ENCODE measurements at regions not wholly inside any gene's neighbourhood (a gene's known extent, or its start where the extent isn't known, plus 50 kb on each side); places are given as distances from the start of the nearest gene placed in this dataset.

- DNase-seq, result peak; percentile 67
Measured at GRCh38 chr20:11807054-11808048, 110.3 kb upstream of the BTBD3 start.

GRCh38 chr20:11808841-11809240 lies 108.9 kb upstream of the BTBD3 start:
- in situ Hi-C loops (cut with HindIII; ENCODE audit: low pct_ligation_motif_present, low pct_unique_long_range_greater_than_20kb, low sequenced_read_pairs), result no loop called here
- DNase-seq, result no peak

More at GRCh38 chr20:11807054-11808048, 110.3 kb upstream of the BTBD3 start:
- in situ Hi-C loops (cut with HindIII; ENCODE audit: low pct_ligation_motif_present, low pct_unique_long_range_greater_than_20kb, low sequenced_read_pairs), result no loop called here

- peak; percentile 66 for DNase-seq
- in situ Hi-C loops (cut with HindIII; ENCODE audit: low pct_ligation_motif_present, low pct_unique_long_range_greater_than_20kb, low sequenced_read_pairs), result no loop called here
Measured at GRCh38 chr20:11810311-11811083, 107.2 kb upstream of the BTBD3 start.

- DNase-seq, result no peak
- in situ Hi-C loops (cut with HindIII; ENCODE audit: low pct_ligation_motif_present, low pct_unique_long_range_greater_than_20kb, low sequenced_read_pairs), result no loop called here
Measured at GRCh38 chr20:11813106-11813890, 104.4 kb upstream of the BTBD3 start.

GRCh38 chr20:11814267-11814666 lies 103.4 kb upstream of the BTBD3 start:
- peak; percentile 76 for DNase-seq
- in situ Hi-C loops (cut with HindIII; ENCODE audit: low pct_ligation_motif_present, low pct_unique_long_range_greater_than_20kb, low sequenced_read_pairs), result no loop called here

- in situ Hi-C loops (cut with HindIII; ENCODE audit: low pct_ligation_motif_present, low pct_unique_long_range_greater_than_20kb, low sequenced_read_pairs), result no loop called here
- DNase-seq, result no peak
Measured at GRCh38 chr20:11820838-11821237, 96.9 kb upstream of the BTBD3 start.

GRCh38 chr20:11822540-11822794 lies 95.2 kb upstream of the BTBD3 start:
- in situ Hi-C loops (cut with HindIII; ENCODE audit: low pct_ligation_motif_present, low pct_unique_long_range_greater_than_20kb, low sequenced_read_pairs), result no loop called here
- DNase-seq, result no peak

- in situ Hi-C loops (cut with HindIII; ENCODE audit: low pct_ligation_motif_present, low pct_unique_long_range_greater_than_20kb, low sequenced_read_pairs), result no loop called here
- no peak for DNase-seq
Measured at GRCh38 chr20:11826334-11826733, 91.4 kb upstream of the BTBD3 start.

- in situ Hi-C loops (cut with HindIII; ENCODE audit: low pct_ligation_motif_present, low pct_unique_long_range_greater_than_20kb, low sequenced_read_pairs), result no loop called here
- no peak for DNase-seq
Measured at GRCh38 chr20:11832397-11832796, 85.3 kb upstream of the BTBD3 start.

GRCh38 chr20:11832851-11833250 lies 84.8 kb upstream of the BTBD3 start:
- in situ Hi-C loops (cut with HindIII; ENCODE audit: low pct_ligation_motif_present, low pct_unique_long_range_greater_than_20kb, low sequenced_read_pairs), result no loop called here
- DNase-seq, result no peak

- in situ Hi-C loops (cut with HindIII; ENCODE audit: low pct_ligation_motif_present, low pct_unique_long_range_greater_than_20kb, low sequenced_read_pairs), result no loop called here
- no peak for DNase-seq
Measured at GRCh38 chr20:11833825-11834224, 83.9 kb upstream of the BTBD3 start.

- in situ Hi-C loops (cut with HindIII; ENCODE audit: low pct_ligation_motif_present, low pct_unique_long_range_greater_than_20kb, low sequenced_read_pairs), result no loop called here
- no peak for DNase-seq
Measured at GRCh38 chr20:11838076-11838636, 79.5 kb upstream of the BTBD3 start.

GRCh38 chr20:11841972-11842461 lies 75.7 kb upstream of the BTBD3 start:
- in situ Hi-C loops (cut with HindIII; ENCODE audit: low pct_ligation_motif_present, low pct_unique_long_range_greater_than_20kb, low sequenced_read_pairs), result no loop called here
- no peak for DNase-seq

GRCh38 chr20:11843289-11843688 lies 74.4 kb upstream of the BTBD3 start:
- DNase-seq, result no peak
- in situ Hi-C loops (cut with HindIII; ENCODE audit: low pct_ligation_motif_present, low pct_unique_long_range_greater_than_20kb, low sequenced_read_pairs), result no loop called here

- in situ Hi-C loops (cut with HindIII; ENCODE audit: low pct_ligation_motif_present, low pct_unique_long_range_greater_than_20kb, low sequenced_read_pairs), result no loop called here
- DNase-seq, result no peak
Measured at GRCh38 chr20:11844691-11845090, 73.0 kb upstream of the BTBD3 start.

GRCh38 chr20:11845340-11845739 lies 72.4 kb upstream of the BTBD3 start:
- DNase-seq, result no peak
- in situ Hi-C loops (cut with HindIII; ENCODE audit: low pct_ligation_motif_present, low pct_unique_long_range_greater_than_20kb, low sequenced_read_pairs), result no loop called here

GRCh38 chr20:11846131-11846530 lies 71.6 kb upstream of the BTBD3 start:
- no peak for DNase-seq
- in situ Hi-C loops (cut with HindIII; ENCODE audit: low pct_ligation_motif_present, low pct_unique_long_range_greater_than_20kb, low sequenced_read_pairs), result no loop called here

GRCh38 chr20:11847827-11848226 lies 69.9 kb upstream of the BTBD3 start:
- in situ Hi-C loops (cut with HindIII; ENCODE audit: low pct_ligation_motif_present, low pct_unique_long_range_greater_than_20kb, low sequenced_read_pairs), result no loop called here

More at GRCh38 chr20:11847827-11848226, 69.9 kb upstream of the BTBD3 start:
- no peak for DNase-seq

Measured in ACHN (cell line).